Ureter (tissue), 1 donor: ENCODE measurements at regions not wholly inside any gene's neighbourhood (a gene's known extent, or its start where the extent isn't known, plus 50 kb on each side); places are given as distances from the start of the nearest gene placed in this dataset.

Experiments used
- DNase-seq: peaks from one replicate; pipeline ENCODE4 v3.0.0-alpha.2; 2020; ENCODE audit warnings: low spot score
- donor health status: DM: yes; HTN: yes; CAD: no.

DNA sequence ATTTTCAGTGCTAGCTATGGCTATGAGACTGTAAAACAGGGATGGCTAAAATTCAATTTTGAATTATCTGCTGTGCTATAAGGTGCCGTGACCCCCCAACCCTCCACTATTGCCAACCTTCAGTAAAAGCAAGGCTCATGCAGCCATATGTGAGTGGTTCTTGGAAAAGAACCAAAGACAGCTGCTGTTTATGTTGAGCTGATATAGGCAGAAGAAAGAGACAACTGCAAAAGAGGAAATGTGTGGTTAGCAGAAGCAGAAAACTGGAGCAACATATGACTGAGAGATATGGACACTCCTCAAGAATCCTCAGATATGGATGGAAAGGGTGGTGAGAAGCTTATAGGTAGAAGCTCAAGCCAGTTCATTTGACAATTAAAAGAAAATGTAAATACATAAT, 200.3 kb downstream of the TLE1 start:
- DNase-seq: no peak

DNA sequence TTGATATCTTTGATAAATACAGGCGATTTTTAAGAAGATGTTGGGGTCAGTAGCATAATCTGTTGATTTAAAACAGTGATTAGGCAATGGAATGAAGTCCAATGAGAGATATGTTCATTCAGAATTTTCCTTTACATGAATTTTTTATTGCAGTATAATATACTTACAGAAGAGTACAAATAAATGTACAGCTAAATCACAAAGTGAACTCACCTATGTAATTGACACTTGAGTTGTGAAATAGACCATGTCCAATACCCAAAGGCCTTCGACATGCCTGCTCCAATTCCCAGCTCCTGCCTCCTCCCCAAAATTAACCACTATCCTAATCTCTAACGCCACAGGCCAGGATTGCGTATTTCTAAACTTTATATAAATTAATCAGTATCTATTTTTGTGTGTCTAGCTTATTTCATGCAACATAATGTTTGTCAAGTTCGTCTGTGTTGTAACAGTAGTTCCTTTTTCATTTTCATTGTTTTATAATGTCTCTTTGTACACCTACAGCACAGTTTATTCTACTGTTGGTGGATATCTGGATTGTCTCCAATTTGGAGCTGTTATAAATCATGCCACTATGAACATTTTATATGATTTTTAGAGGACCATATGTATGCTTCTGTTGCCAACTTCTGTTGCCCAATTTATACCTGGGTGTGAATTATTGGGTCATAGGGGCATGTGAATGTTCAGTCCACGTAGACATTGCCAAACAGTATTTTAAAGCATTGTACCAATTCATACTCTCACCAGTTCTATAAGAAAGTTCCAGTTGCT, 208.3 kb downstream of the TLE1 start:
- DNase-seq: no peak

DNA sequence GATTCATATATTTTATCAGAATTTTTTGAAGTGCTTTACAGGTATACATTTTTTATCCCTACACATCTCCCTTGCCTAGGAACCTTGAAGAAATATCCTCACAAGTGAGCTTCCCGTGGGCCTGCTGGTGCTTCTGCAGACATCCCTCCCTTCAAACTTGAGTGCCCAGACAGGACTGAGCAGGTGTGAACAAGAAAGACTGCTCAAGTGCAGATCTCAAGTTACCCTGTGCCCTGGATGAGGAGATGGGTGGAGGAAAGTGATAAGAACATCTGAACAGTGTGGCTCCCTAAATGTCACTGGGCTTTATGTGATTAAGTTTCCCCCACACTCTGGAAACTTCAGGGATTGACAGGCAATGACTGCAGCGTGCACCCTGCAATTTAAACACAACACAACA, 209.8 kb downstream of the TLE1 start:
- DNase-seq: no peak

GRCh38 chr9:81477669-81478068, 211.7 kb downstream of the TLE1 start:
- no peak for DNase-seq

- DNase-seq: no peak
Observed at GRCh38 chr9:81476813-81477490, 212.4 kb downstream of the TLE1 start.

- DNase-seq: no peak
Observed at GRCh38 chr9:81474792-81475191, 214.6 kb downstream of the TLE1 start.

DNA sequence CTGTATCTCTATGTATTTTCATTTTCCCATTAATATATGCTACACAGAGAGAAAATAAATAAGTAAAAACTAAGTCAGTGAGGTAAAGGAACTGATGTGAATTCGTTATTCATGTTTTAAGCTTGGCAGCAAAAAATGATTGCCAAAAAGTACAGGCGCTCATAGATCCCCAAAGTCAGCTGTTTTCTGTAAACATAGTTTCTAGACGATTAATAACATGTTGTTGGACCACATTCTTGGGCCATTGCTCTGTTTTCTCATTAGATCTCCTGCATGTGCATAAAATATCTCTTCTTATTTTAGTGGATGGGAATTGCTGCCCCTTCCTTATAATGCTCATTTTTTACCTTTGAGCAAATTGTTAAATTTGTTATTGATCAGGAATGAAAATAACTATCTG, 215.2 kb downstream of the TLE1 start:
- no peak for DNase-seq

DNA sequence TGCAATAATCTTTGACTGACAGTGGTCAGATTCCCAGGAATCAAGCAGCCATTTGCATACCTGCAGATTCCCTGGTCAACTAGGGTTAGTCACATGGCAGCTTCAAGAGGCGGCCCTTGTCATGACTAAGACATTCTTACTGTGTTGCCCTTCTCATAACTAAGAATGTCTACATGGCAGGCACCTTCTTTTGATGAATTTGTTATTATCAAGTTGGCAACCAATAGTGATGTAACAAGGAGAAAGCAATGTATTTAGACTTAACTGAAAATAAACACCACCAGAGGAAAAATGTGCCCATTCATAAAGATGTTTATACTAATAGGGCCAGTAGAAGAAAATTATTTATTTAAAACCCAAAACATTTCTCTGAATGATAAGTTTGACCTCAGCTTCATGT, 215.6 kb downstream of the TLE1 start:
- no peak for DNase-seq

GRCh38 chr9:81473206-81473605, 216.1 kb downstream of the TLE1 start:
- DNase-seq: no peak

- no peak for DNase-seq
Observed at GRCh38 chr9:81472701-81473100, 216.6 kb downstream of the TLE1 start.

GRCh38 chr9:81470864-81471263, 218.5 kb downstream of the TLE1 start:
- no peak for DNase-seq

- DNase-seq: no peak
Observed at GRCh38 chr9:81468084-81468595, 221.2 kb downstream of the TLE1 start.

- no peak for DNase-seq
Observed at GRCh38 chr9:81466981-81467380, 222.4 kb downstream of the TLE1 start.

DNA sequence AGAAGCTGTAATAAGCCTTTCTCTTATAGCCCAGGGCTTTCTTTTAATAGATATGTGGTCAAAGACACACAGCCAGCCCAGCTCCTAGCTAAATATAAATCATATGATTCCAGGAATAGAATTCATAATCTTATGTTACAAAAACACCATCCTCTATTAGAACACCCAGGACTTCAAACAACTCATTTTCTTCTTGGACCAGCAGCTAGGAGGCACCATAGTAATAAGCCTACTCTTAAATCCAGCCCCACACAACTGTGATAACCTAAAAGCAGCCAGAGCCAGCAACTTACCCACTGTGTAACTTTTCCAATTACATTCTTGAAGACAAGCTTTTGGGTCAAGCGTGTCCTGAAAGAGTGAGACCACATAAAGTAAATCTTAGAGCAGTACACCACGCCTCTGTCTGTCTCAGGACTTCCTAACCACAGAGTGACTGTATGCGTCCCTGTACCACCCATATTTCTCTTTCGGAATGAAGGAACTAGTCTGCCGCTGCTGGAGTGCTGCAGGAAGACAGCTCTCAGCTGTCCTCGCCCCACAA, 223.8 kb downstream of the TLE1 start:
- no peak for DNase-seq

- no peak for DNase-seq
Observed at GRCh38 chr9:81462801-81463200, 226.5 kb downstream of the TLE1 start.

GRCh38 chr9:81461196-81461595, 228.2 kb downstream of the TLE1 start:
- DNase-seq: no peak

DNA sequence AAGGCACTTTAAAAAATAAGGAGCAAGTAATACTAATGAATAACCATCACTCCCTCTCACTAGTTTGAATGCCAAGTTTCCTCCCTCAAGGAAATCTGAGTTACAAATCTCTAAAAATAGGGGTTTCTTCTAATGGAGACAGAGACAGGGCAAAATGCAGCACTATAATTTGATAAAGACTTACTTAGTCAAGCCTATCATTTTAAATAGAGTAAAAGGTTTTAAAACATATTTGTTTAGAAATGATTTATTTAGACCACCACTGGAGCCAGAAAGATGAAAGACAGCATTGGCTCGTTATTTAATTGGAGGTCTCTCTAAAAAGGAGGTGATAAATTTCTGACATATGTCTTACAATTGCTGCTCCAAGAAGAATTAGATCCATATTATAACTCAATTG, 228.7 kb downstream of the TLE1 start:
- no peak for DNase-seq

GRCh38 chr9:81459591-81459990, 229.8 kb downstream of the TLE1 start:
- no peak for DNase-seq

GRCh38 chr9:81456431-81457006, 232.8 kb downstream of the TLE1 start:
- DNase-seq: no peak

DNA sequence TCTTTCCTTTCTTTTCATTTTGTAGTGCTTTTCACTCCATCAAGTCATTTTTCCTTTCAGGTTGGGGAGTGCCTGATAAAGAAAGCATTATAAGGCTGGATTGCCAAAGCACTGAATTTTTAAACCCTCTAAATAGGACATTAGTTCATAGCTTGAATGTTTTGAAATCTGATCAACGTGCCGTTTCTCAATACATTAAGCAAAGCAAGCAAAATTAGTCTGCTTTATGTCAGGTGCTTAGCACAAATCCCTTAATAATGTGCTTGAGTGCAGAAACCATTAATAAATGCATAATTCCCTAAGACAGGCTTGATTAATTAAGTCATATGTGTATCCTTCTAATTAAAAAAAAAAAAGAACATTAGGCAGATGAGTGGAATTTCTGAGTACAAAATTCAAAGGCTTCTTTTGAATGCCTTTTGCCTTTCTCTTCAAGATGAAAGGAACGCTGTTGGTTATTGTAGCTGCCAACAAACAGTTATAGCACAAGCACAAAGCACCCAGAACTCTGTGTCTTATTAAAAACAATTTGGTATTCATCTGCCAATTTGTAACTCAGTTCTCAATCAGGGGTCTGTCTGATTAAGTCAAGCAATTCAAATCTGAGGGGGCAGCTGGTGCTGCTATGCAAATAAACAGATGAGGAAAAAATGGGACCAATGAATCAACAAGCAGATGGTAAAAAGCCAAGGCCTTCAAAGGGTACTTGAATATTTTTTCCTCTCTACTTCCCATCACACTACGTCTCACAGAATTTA, 233.7 kb downstream of the TLE1 start:
- no peak for DNase-seq

DNA sequence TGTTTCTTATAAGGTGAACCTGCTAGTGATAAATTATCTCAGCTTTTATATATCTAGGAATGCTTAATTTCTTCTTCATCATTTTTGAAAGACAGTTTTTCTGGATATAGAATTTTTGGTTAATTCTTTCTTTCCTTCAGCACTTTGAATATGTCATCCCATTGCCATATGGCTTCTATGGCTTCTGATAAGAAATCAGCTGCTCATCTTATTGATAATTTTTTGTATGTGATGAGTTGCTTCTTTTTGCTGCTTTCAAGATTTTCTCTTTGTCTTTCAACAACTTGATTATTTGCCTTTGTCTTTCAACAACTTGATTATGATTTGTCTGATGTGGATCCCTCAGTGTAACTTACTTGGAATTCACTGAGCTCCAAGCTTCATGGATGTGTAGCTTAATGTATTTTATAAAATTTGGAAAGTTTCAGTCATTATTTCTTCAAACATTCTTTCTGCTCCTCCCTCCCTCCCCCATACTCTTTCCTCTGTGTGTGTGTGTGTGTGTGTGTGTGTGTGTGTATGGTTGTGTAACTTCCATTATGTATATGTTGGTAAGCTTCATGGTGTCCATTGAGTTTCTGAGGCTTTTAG, 243.9 kb downstream of the TLE1 start:
- DNase-seq: no peak

DNA sequence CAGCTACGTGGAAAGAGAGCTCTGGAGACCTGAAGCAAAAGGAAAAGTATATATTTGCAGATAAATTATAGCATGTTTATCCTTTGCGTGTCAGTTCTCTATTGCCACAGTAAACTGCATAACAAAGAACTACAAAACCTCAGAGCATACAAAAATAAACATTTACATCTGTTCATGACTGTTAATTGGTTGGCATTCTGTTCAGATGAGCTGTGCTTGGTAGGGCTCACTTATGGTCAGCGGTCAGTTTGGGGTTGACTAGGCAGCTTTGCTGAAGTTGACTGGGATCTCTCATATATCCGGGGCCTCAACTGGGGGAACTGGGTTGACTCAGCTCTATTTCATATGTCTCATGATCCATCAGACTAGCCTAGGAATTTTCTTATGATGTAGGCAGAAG, 257.7 kb downstream of the TLE1 start:
- no peak for DNase-seq
